A673 (cell line): ENCODE measurements at regions not wholly inside any gene's neighbourhood (a gene's known extent, or its start where the extent isn't known, plus 50 kb on each side); places are given as distances from the start of the nearest gene placed in this dataset.

Experiments used
- BruUV-seq: library from RNA; stranded (reverse); fragments of 400-500 nt; replicated peaks from 2 replicates; lab custom pipeline; 2021; lab: Mats Ljungman, UMichigan
- CTCF ChIA-PET: fragments of 300-600 bp; sonication (Branson Sonifier 250); formaldehyde crosslinking; loops from one replicate; lab custom pipeline; 2022; ENCODE audit warnings: antibody characterized with exemption; lab: Charles Lee
- POLR2A ChIA-PET: fragments of 300-600 bp; sonication (Branson Sonifier 250); formaldehyde crosslinking; loops from one replicate; lab custom pipeline; 2022; ENCODE audit warnings: antibody characterized with exemption; ENCODE audit not compliant: low non-redundant PET; lab: Charles Lee
- DNase-seq: peaks from one replicate; pipeline ENCODE4 v3.0.0-alpha.2; 2015; ENCODE audit warnings: low spot score
- H3K27ac ChIP-seq: fragments of 200-600 bp; sonication (generic); 2 replicates; pipeline ENCODE4 v1.5.1; 2016; ENCODE audit warnings: mixed run types, low read depth, mild to moderate bottlenecking, mixed read lengths, antibody characterized with exemption, low read length; ENCODE audit not compliant: poor library complexity, severe bottlenecking
- H3K27me3 ChIP-seq: fragments of 200-600 bp; sonication (generic); replicated peaks from 2 replicates; pipeline ENCODE4 v1.6.1; 2017; ENCODE audit warnings: mixed run types, low read depth, mild to moderate bottlenecking, mixed read lengths, antibody characterized with exemption, low read length; ENCODE audit not compliant: insufficient read depth, poor library complexity
- H3K36me3 ChIP-seq: fragments of 200-600 bp; sonication (generic); 2 replicates; pipeline ENCODE4 v1.6.1; 2016; ENCODE audit warnings: mixed run types, mild to moderate bottlenecking, mixed read lengths, antibody characterized with exemption, low read length; ENCODE audit not compliant: insufficient read depth, poor library complexity, severe bottlenecking
- H3K4me1 ChIP-seq: fragments of 200-600 bp; sonication (generic); 2 replicates; pipeline ENCODE4 v1.6.1; 2017; ENCODE audit warnings: mixed run types, mild to moderate bottlenecking, mixed read lengths, antibody characterized with exemption, low read length; ENCODE audit not compliant: insufficient read depth, poor library complexity, severe bottlenecking
- H3K4me3 ChIP-seq: fragments of 200-600 bp; sonication (generic); 2 replicates; pipeline ENCODE4 v1.5.1; 2016; ENCODE audit warnings: low read depth, mixed run types, mild to moderate bottlenecking, mixed read lengths, low read length; ENCODE audit not compliant: poor library complexity, severe bottlenecking
- H3K9me3 ChIP-seq: fragments of 200-600 bp; sonication (generic); 2 replicates; pipeline ENCODE4 v1.6.1; 2016; ENCODE audit warnings: mixed run types, low read depth, mild to moderate bottlenecking, mixed read lengths, antibody characterized with exemption, low read length; ENCODE audit not compliant: poor library complexity, severe bottlenecking
- CTCF ChIP-seq: fragments of 300-800, 200-600 bp; sonication (generic); conservative IDR thresholded peaks from 2 replicates; pipeline ENCODE4 v1.5.1; 2017; ENCODE audit warnings: low read depth, mild to moderate bottlenecking, antibody characterized with exemption, low read length, moderate library complexity, mixed read lengths
- EZH2 ChIP-seq: fragments of 200-600 bp; sonication (generic); IDR thresholded peaks from 2 replicates; pipeline ENCODE4 v1.6.1; 2017; ENCODE audit warnings: borderline replicate concordance, low read depth, mild to moderate bottlenecking, mixed read lengths, antibody characterized with exemption, low read length; ENCODE audit not compliant: poor library complexity, severe bottlenecking
- intact Hi-C: fragments of 100-400 bp; cut with micrococcal nuclease; formaldehyde crosslinking; loops from one replicate; pipeline ENCODE4 v1.10.0; 2022; ENCODE audit not compliant: unreplicated experiment

GRCh38 chr2:2801458-2801857 is 470.4 kb upstream of the MYT1L start:
- ChIA-PET CTCF (no interaction called here), POLR2A (no interaction called here)
- TF ChIP-seq EZH2, result no peak
- TF ChIP-seq CTCF, result no peak
- H3K36me3 ChIP-seq, result no peaks in the 10 kb centered on the region
- H3K4me1 ChIP-seq, result no peaks in the 10 kb centered on the region
- H3K27ac ChIP-seq, result no peak overlapping the region
- H3K9me3 ChIP-seq, result no peaks in the 10 kb centered on the region
- intact Hi-C loops, result no loop called here
- BruUV-seq, result no TSS peak
- no peaks in the 10 kb centered on the region for H3K27me3 ChIP-seq
- no peak for DNase-seq
- no peak overlapping the region for H3K4me3 ChIP-seq

- intact Hi-C loops, result no loop called here
- no TSS peak for BruUV-seq
- CTCF ChIA-PET, result no interaction called here
- Histone ChIP-seq H3K27me3 (no peaks in the 10 kb centered on the region), H3K4me1 (no peaks in the 10 kb centered on the region), H3K36me3 (no peaks in the 10 kb centered on the region), H3K27ac (no peak overlapping the region), H3K9me3 (no peaks in the 10 kb centered on the region), H3K4me3 (no peak overlapping the region)
- DNase-seq, result no peak
- no peak for TF ChIP-seq CTCF
- POLR2A ChIA-PET, result no interaction called here
These were observed 469.6 kb upstream of the MYT1L start for GRCh38 chr2:2800697-2801096.

- no TSS peak for BruUV-seq
- POLR2A ChIA-PET, result no interaction called here
These were observed 468.9 kb upstream of the MYT1L start for GRCh38 chr2:2800001-2800400.

More at GRCh38 chr2:2800001-2800400, 468.9 kb upstream of the MYT1L start:
- no peak overlapping the region for H3K4me3 ChIP-seq
- intact Hi-C loops, result no loop called here
- no peak for TF ChIP-seq CTCF
- no peak for TF ChIP-seq EZH2
- H3K4me1 ChIP-seq, result no peaks in the 10 kb centered on the region
- no peaks in the 10 kb centered on the region for H3K27me3 ChIP-seq
- no peak overlapping the region for H3K27ac ChIP-seq
- CTCF ChIA-PET, result no interaction called here
- H3K9me3 ChIP-seq, result no peaks in the 10 kb centered on the region
- H3K36me3 ChIP-seq, result no peaks in the 10 kb centered on the region
- DNase-seq, result no peak
